Gastrocnemius medialis (tissue), 4 donors: ENCODE measurements at regions not wholly inside any gene's neighbourhood (a gene's known extent, or its start where the extent isn't known, plus 50 kb on each side); places are given as distances from the start of the nearest gene placed in this dataset.

Experiments used
- POLR2A ChIP-seq, 2 donors: fragments of 450-650 bp; IDR thresholded peaks; one replicate each; pipeline ENCODE4 v1.6.1; 2017; ENCODE audit warnings: antibody characterized with exemption in 2 of 2, mild to moderate bottlenecking in 2 of 2, moderate library complexity in 2 of 2
- TF ChIP-seq, protein P1 (sequence below), 5 experiments: fragments of 450-650 bp in 3 of 5; fragments of 200-600 bp in 2 of 5; sonication (generic) in 2 of 5; IDR thresholded peaks in 4 of 5; conservative IDR thresholded peaks in 1 of 5; 1 replicate in 4 of 5; 2 replicates in 1 of 5; pipeline ENCODE4 v1.5.1; 2016 to 2019; ENCODE audit warnings: antibody characterized with exemption in 5 of 5, mild to moderate bottlenecking in 3 of 5, moderate library complexity in 3 of 5

GRCh38 chr15:22226034-22226790 lies 145.9 kb downstream of the OR4M2 start:
- no peak for TF ChIP-seq POLR2A (IDR thresholded peaks at IDR 0.05)
- TF ChIP-seq, protein P1, sequence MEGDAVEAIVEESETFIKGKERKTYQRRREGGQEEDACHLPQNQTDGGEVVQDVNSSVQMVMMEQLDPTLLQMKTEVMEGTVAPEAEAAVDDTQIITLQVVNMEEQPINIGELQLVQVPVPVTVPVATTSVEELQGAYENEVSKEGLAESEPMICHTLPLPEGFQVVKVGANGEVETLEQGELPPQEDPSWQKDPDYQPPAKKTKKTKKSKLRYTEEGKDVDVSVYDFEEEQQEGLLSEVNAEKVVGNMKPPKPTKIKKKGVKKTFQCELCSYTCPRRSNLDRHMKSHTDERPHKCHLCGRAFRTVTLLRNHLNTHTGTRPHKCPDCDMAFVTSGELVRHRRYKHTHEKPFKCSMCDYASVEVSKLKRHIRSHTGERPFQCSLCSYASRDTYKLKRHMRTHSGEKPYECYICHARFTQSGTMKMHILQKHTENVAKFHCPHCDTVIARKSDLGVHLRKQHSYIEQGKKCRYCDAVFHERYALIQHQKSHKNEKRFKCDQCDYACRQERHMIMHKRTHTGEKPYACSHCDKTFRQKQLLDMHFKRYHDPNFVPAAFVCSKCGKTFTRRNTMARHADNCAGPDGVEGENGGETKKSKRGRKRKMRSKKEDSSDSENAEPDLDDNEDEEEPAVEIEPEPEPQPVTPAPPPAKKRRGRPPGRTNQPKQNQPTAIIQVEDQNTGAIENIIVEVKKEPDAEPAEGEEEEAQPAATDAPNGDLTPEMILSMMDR (IDR thresholded peaks at IDR 0.05 in 4 of 5, conservative IDR thresholded peaks at IDR 0.05 in 1 of 5), result no peak
